Fibroblast of the conjunctiva (primary cell): ENCODE measurements at regions not wholly inside any gene's neighbourhood (a gene's known extent, or its start where the extent isn't known, plus 50 kb on each side); places are given as distances from the start of the nearest gene placed in this dataset.
A peak's percentile ranks its signal among the peaks of the same experiment; 100 is the strongest.
"Not testable (repeated sequence)": the region's sequence is repeated elsewhere in the genome, so short reads cannot be mapped to it uniquely, and the experiment has no call there.

Experiments used
- DNase-seq: peaks from one replicate; pipeline ENCODE4 v3.0.0-alpha.2; 2010; ENCODE audit warnings: low read depth

DNA sequence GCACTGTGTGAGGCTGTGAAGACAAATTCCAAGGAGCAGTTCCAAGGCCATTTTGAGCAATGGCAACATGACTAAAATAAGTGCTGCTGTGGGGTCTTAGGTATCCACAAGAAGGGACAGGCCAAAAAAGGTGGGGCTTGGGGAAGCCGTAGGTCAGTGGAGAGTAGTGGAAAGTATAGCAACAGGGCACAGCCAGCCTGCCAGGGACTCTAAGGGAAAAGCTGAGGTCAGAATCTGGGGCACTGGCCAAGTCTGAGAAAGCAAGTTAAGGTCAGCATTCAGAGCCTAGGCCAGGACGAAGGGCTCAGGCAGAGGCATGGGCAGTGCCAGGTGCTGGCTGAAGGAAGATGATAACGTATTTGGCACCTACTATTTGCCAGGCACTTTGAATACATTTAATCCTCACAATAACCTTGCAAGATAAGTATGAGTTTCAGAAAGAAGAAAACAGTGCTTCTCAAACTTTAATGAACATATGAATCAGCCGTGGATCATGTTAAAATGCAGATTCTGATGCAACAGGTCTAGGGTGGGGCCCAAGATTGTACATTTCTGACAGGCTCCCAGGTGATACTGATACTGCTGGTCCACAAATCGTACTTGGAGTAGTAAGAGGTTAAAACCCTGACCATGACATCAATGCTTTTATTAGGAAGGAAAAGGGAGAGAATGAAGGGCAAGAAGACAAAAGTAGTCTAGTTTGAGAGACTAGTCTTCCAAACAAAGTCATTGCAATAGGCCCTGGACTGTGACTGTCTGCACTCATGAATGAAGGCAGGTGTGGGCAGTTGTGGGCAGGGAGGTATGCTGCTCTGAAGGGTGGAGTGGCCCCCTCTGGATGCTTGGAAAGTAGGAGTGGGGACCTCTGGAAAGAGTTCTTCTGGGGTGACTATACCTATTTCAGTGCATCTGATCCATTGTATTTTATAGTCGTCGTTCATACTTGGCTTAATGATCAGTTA is 106.3 kb upstream of the ANKRD28 start:
- peak; percentile 10 for DNase-seq

DNA sequence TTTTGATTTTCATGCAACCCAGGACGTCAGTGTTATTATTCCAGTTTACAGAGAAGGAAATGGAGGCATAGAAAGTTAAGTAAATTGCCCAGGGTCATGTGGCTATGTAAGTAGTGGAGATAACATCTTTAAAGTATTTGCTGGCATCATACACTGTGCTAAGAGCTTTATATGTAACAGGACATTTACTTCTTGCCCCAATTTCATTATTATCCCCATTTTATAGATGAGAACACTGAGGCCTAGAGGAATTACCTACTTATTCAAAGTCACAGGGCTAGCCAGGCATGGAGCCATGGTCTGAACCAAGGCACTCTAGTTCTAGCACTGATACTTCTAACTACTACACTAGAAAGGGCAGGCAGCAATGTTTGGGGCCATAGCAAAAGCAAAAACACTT is 107.3 kb upstream of the ANKRD28 start:
- no peak for DNase-seq

DNA sequence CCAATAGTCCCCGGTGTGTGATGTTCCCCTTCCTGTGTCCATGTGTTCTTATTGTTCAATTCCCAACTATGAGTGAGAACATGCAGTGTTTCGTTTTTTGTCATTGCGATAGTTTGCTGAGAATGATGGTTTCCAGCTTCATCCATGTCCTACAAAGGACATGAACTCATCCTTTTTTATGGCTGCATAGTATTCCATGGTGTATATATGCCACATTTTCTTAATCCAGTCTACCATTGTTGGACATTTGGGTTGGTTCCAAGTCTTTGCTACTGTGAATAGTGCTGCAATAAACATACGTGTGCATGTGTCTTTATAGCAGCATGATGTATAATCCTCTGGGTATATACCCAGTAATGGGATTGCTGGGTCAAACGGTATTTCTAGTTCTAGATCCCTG is 109.6 kb upstream of the ANKRD28 start:
- DNase-seq: not testable (repeated sequence)

GRCh38 chr3:15918988-15919387 is 121.2 kb upstream of the ANKRD28 start:
- no peak for DNase-seq

- no peak for DNase-seq
These were observed 122.2 kb upstream of the ANKRD28 start for GRCh38 chr3:15919971-15920370.

GRCh38 chr3:15923640-15924405 is 126.0 kb upstream of the ANKRD28 start:
- DNase-seq: no peak

GRCh38 chr3:15924914-15925313 is 127.1 kb upstream of the ANKRD28 start:
- DNase-seq: no peak

DNA sequence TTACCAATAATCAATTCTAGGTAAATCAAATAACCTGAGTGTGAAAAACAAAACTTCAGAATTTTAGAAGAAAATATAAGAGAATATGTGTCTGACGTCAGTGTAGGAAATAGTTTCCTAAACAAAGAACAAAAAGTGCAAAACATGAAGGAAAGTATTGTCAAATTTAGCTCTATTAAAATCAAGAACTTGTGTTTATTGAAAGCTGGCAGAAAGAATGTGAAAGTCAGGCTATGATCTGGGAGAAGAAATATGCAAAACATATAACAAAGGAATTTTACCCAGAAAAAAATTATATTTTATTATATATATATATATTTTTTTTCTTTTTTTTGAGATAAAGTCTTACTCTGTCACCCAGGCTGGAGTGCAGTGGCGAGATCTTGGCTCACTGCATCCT is 129.1 kb upstream of the ANKRD28 start:
- DNase-seq: no peak

GRCh38 chr3:15927969-15928368 is 130.2 kb upstream of the ANKRD28 start:
- DNase-seq: no peak

GRCh38 chr3:15929944-15930571 is 132.3 kb upstream of the ANKRD28 start:
- DNase-seq: no peak

DNA sequence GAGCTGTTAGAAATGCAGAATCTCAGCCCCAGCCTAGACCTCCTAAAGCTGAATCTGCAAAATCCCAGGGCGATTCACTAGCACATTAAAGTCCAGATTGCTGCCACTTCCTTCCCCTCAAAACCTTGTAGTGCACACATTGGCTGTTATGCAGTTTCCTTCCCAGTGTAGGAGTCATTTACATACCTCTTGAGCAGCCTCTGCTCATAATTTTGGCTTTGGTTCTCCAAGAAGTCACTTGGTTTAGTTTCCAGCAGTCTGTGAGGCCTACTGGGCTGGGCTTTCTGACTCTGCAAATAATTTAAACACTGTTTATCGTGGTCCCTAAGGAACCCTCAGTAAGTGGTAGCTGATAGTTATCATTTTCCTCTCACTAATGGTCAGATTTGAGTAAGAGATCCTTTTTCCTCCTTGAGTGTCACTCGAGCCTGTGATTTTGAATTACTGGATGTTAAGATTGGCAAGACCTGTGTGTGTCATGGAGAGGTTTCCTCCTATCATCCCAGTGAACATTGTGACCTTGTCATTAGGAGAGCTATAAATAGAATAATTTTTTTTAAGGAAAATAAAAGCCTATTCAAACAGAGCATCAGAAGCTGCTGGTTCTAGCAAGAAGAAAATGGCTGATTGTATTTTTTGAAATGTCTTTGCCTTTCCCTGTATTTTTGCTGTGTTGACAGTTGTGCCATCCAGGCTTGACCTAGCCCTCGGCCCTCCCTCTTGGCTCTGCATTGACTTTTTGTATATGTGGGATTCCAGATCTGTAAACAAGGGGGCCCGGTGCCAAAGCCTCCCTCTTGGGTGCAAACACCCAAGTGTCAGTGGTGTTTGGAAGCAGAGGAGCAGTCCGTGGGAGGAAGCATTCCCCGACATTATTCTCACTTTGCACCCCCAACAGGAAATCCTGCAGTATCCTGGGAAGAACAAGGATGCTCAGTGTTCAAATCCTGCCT is 134.8 kb upstream of the ANKRD28 start:
- no peak for DNase-seq

DNA sequence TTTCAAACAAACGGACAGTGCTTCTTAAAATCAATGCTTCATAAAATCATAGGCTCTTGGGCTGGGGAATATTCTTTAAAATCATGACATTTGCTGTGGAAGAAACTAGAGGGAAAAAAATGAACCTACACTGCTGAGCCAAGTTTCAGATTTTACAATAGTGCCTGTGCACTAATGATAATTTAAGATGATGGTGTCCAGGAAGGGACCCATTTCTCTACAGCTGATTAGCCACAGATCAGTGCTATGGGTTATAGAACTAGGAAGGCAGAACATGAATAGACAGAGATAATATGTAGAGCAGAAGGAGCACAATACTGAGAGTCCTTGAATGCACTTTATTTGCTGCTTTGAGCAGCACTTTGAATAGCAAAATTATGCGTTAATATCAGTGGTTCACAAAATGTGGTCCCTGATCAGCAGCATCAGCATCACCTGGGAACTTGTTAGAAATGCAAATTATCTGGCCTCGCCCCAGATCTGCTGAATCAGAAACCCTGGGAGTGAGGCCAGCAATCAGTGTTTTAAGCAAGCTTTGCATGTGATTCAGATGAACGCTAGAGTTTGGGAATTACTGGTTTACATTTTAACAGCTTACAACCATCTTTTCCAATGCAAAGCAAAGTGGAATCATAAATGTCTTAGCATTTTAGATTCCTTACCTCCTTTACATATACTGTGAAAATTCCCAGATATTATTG is 135.8 kb upstream of the ANKRD28 start:
- no peak for DNase-seq

DNA sequence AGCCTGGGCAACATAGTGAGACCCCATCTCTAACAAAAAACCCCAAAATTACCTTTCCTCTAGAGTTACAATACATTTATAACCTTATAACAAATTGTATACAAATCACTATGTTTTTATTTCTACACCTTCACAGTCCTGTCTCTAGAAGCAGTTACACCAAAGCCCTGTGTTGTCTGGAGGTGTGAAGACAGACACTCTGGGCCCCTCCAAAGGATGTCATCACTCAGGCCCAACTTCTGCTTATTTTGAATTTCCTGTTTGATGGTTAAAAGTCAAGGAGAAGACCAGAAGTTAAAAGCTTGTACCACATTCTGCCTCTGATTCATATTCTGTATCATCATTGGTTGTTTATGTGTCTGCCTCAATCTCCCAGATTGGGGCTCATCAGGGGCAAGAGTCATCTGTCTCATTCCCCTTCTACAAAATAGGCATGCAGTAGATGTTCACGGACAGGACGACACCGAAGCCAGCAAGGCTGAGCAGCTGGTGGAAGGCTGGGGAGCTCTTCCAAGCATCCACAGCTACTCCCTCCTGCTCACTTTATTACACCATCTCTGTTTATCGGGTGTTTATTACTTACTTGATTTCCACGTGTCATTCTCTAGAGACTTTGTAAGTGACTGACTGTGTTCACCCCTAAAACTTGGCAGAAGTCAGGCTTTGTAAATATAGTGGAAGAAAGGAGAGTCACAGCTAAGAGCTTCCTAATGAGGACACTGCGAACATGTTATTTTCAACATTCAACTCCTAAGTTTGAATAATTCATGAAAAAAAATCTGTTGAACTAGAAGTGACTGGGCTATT is 136.8 kb upstream of the ANKRD28 start:
- DNase-seq: no peak

- DNase-seq: no peak
These were observed 138.5 kb upstream of the ANKRD28 start for GRCh38 chr3:15936312-15936711.

DNA sequence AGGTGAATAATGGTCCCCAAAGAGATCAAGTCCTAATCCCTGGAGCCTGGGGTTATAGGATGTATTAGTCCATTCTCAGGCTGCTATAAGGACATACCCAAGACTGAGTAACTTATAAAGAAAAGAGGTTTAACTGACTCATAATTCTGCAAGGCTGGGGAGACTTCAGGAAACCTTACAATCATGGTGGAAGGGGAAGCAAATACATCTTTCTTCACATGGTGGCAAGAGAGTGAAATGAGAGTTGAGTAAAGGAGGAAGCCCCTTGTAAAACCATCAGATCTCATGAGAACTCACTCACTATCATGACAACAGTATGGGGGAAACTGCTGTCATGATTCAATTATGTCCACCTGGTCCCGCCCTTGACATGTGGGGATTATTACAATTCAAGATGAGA is 142.9 kb upstream of the ANKRD28 start:
- no peak for DNase-seq

DNA sequence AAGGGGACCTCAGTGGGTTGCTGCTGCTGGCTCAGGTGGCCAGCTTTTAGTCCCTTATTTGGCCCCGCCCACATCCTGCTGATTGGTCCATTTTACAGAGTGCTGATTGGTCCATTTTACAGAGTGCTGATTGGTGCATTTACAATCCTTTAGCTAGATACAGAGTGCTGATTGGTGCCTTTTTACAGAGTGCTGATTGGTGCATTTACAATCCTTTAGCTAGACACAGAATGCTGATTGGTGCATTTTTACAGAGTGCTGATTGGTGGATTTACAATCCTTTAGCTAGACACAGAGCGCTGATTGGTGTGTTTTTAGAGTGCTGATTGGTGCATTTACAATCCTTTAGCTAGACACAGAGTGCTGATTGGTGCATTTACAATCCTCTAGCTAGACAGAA is 143.7 kb upstream of the ANKRD28 start:
- not testable (repeated sequence) for DNase-seq

DNA sequence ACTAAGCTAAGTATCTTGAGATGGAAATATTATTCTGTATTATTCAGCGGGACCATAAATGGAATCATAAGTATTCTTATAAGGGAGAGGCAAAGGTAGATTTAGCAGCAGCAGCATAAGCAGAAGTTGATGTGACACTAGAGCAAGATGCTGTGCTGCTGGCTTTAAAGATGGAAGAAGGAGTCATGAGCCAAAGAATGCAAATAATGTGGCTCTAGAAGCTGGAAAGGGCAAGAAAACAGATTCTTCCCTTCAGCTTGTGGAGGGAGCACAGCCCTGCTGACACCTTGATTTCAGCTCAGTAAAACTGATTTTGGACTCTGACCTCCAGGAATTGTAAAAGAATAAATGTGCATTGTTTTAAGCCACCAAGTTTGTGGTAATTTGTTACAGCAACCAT is 144.2 kb upstream of the ANKRD28 start:
- DNase-seq: no peak

DNA sequence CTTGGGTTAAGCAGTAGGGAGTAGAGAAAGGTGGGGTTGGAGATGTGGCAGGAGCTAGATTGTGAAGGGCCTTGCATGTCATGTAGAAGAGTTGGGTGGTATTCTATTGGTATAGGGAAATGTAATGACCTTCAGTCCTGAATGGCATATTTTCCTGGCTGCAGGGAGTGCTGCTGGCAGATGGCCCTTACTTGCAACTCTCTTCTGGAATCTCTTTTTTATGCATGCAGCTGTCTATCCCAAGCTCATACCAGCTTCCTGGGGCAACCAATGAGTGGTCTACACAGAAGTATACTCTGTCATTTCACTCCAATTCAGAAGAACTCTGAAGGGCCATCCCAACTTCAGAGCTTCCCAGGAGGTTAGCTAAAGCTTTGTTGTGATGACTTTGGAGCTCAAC is 144.7 kb upstream of the ANKRD28 start:
- no peak for DNase-seq

- no peak for DNase-seq
These were observed 145.2 kb upstream of the ANKRD28 start for GRCh38 chr3:15942936-15943335.

DNA sequence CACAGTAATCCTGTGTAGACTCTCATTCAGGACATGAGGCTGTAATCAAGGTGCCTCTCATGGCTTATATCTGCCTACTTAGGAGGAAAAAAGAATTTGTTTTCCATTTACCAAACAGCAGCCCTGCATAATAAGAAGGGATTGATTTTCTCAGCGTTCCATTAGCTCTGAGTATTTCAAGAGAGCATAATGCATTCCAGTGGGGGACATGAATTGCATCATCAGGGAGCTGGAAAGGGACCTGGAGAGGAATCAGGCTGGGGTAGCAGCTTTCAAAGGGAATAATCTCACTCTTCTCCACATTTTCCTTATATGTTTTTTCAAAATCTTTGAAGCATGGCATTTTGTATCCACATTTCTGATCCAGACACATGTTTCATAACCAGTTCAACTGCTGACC is 150.6 kb upstream of the ANKRD28 start:
- no peak for DNase-seq
